Kidney tubule cell (primary cell): ENCODE measurements at regions not wholly inside any gene's neighbourhood (a gene's known extent, or its start where the extent isn't known, plus 50 kb on each side); places are given as distances from the start of the nearest gene placed in this dataset.

Experiments used
- DNase-seq: peaks from one replicate; pipeline ENCODE4 v3.0.0-alpha.2; 2018; ENCODE audit warnings: low spot score

DNA sequence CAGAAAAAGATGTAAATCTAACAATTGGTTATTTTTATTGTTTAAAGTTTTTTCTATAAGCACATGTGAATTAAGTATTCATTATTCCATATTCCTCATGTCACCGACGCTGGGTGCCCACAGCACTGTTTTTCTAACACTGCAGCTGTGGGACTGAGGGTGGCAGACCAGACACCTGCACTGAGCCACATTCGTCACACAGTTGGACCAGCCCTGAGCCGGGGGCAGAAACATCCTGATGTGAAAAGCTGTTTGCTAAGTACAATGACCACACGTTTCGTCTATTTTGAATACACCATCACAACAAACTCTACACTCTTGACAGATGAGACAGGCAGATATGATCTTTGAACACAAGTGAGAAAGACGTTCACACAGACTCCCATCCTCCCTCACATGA is 749.5 kb downstream of the KCNJ18 start:
- DNase-seq = no peak

DNA sequence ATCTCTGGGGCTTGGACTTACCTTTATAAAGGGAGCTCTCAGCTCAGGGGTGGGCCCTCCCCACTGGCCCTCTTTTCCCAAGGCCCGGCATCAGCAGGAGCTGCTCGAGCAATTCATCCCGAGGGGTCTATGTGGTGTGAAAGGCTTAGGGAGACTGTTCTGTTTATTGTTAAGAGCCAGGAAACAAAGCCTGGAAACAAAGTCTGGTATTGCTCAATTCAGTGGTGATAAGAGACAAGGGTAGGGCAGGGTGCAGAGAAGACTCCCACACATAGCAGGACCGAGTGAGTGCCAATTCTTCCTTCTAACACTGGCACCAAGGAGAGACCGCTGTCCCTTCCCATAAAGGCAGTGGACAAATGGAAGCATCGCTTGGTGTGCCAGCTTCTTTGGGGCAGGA is 750.7 kb downstream of the KCNJ18 start:
- DNase-seq = no peak

DNA sequence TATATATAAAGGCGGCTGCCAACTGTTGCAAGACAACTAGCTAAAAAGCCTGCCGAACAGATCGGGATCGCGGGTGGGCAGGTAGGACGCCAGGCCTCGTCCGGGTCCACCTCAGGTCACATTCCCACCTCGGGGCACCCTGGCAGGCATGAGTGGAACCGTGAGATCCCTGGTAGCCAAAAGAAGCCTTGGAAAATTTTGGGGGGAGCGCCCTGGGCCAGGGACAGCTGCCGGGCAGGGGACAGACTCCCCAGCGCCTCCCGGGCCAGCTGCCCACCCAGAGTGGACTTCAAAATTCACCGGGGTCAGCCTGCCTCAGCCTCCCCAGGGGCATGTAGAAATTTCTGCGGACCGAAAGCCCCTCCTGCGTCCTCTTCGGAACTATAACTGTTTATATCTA is 760.9 kb downstream of the KCNJ18 start:
- no peak for DNase-seq

DNA sequence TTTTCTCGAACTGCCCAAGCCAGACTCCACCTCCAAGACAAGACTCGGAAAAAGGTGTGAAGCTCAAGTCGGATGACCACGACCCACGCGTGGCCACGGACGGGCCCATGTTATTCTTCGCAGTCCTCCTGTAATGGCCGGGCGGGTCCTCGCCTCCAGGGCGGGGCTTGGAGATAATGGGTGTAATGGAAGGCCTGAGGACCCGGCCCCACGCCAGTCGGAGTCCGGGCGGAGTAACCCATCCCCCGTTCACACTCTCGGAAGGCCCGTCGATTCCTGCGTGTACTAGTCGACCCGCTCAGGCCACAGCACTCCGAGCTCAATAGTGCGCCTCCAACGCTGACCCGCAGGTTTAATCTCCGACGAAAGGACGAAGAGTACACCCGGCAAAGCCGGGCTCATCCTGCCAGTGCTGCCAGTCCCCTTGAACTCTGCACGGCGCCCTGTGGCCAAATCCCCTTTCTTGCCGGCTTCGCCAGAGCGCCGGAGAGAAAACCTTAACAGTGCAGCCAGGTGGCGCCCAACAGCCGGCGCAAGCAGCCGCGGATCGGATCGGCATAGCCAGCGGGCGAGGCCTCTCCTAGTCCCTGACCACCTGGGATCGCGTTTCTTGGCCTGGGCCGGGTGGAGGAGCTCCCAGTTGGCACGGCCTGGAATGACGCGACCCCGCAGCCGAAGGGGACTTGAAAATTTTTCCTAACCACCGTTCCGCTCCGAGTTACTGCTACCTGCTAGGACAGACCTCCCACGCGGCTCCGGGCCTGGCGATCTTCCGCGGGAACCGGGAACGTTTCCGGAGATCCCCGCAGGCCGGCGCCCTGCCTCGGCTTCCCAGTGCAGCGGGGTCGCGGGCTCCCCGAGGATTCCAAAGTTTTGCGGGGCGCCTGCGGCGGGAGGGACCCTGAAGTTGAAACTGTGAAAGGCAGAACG is 762.0 kb downstream of the KCNJ18 start:
- DNase-seq = no peak

DNA sequence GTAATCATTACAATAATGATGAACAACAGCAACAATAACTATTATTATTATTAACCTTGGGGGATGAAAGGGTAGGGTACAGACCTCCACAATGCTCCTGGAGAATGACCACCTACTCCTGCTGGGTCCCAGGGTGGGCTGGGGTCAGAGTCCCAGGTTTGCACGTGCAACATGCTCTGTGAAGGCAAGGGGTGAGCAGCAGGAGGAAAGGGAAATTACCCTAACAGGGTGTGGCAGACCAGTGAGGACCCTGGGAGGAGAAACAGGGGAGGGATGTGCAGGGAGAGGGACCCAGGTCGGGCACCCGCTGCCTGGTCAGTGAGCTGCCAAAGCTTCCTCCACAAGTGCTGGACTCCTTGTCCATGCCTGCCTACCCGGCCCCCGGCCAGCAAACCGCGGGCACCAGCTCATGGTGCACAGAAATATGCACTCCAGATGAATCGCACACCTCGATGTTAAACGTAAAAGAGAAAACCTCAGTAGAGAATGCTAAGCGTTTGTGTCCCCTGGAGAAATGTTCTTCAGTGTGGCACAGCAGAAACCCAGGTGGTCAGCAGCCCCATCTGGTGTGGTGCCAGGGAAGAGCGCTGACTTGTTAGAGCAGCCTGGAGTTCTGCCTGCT is 767.1 kb downstream of the KCNJ18 start:
- DNase-seq = no peak

DNA sequence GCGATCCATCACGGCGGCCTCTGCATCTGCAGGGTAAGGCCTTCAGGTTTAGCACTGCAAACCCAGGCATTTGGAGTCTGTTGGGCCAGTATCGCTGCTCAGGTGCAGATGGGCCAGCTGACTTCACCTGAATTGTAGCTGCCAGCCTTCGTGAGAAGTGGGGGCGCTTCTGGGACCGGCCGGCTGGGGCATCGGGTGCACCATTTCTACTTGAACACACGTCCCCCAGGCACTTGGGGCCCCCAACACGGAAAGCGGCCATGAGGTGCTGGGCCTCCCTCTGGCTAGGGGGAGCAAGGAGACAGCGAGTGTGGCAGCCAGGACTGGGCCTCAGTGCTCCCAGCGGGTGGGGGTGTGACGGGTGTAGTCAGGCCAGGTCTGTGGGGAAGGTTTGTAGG is 767.6 kb downstream of the KCNJ18 start:
- DNase-seq = no peak

DNA sequence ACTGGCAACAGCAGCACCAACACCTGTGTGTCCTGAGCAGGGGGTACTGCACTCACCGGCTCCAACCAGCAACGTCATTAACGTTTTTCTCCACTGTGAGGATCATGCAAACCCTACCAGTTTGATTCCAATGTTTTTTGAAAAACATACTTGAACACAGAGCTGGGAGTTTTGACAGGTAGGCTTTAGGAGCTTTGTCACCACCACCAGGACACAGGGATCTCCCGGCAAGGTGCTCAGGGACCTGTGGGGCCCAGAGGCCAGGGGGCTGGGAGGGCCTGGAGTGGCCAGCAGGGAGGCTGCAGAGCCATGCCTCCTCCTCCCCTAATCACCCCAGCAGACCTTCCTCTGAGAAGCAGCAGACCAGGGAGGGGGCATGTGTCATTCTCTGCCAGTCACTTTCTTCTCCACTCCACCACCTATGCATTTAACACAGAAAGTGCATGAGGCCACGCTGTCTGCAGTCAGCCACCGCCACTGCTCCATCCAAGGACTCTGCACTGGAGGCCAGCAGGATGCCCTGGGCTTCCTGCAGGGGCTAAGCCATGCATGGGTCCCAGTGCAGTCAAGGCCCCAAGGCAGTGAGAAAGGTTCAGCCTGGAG is 768.2 kb downstream of the KCNJ18 start:
- DNase-seq = no peak

DNA sequence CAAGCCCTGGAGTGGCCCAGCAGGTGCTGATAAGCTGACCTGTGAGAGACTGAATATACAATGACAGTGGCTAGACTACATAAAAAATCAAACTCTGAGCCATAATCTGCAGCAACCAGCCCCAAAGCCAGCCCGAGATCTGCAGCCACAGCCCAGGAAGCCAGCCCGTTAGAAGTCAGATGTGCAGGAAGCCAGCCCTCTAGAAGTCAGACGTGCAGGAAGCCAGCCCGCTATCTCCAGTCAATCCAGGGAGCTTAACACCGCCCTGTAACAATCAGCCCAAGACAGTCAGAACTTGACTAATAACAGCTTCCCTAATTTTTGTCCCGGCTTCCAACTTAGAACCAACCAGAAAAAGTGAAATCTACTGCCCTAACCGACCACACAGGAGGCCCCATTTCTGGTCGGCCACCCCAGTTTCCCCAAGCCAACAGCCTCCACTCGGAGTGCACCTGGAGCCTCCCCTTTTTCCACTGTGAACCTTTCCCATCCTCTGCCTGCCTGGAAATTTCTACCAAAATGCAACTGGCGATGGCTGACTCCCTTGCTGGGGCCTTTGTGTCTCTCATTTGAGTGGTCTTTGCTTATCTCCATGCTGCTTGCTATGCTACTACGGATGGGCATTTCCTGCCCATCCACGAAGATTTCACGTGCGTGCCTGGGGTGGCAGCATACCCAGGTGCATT is 769.3 kb downstream of the KCNJ18 start:
- no peak for DNase-seq

DNA sequence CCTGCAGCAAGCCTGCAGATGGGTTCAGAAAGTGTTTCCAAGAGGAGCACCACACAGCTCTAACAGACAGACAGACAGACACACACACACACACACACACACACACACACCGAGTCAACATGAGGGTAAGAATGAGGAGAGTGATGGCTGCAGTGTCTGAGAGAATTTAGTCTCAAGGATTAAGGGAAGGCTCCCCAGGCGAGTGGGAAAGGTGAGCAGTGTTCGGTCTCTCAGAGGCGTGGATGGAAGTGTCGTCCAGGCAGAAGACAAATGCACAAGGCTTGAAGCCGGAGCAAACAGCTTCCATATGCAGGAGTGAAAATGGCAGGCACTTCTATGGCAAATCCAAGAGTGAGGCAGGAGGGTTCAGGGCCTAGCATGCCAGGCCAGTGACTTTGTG is 770.1 kb downstream of the KCNJ18 start:
- no peak for DNase-seq

DNA sequence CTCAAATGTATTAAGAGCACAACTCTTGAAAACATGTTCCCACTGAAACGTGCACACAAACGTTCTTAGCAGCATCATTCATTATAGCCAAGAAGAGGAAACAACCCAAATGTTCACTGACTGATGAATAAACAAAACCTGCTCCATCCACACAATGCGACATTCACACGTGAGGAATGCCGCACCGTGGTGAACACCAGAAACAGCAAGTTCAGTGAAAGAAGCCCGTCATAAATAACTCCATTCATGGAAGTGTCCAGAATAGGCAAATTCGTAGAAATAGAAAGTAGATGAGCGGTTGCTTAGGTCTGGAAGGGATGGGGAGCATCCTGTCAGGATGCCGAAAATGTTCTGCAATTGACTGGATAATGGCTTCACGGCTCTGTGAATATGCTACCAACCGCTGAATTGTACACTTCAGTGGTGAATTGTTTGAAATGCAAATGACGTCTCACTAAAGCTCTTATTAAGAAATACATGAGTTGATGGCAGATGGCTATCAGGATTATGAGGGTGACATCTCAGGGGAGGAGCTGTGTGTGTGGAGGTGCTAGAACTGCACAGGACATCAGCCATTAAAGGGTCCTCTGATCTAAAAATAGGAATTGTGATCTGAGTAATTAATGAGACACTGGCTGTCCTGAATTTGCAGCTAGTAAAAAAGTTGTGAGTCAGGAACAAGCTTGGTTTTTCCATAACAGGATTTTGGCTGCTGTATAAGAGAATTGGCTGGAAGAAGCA is 771.0 kb downstream of the KCNJ18 start:
- no peak for DNase-seq

DNA sequence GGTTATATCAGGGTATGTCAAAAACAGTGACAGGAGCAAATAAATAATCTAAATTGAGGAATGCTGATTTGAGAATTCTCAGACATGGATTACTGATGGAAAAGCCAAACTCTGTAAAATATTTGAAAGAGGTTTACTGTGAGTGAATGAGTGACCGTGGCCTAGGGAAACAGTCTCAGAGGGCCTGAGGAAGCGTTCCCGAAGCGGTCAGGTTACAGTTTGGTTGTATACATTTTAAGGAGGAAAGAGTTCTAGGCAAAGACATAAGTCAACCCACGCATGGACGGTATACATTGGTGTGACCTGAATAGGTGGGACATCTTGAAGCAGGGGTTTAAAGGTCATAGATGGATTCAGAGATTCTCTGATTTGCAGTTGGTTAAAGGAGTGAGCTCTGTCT is 771.7 kb downstream of the KCNJ18 start:
- no peak for DNase-seq

DNA sequence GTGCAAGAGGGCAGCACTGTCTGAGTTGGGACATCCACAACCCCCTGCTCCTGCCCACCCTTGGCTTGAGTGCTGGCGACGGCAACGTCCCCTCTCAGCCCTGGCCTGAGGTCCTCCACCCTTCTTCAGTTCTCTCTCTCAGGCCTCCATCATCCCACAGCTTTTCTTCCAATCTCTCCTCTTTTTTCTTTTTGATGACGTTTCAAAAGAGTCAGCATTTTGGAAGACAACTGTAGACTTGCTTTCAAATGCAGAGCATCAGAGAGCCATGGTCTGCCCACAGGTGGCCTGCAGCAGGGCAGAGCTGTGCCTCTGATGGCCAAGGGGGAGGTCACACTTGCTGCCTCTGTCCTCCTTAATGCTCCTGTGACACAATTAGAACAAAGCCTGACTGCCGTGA is 775.4 kb downstream of the KCNJ18 start:
- no peak for DNase-seq

DNA sequence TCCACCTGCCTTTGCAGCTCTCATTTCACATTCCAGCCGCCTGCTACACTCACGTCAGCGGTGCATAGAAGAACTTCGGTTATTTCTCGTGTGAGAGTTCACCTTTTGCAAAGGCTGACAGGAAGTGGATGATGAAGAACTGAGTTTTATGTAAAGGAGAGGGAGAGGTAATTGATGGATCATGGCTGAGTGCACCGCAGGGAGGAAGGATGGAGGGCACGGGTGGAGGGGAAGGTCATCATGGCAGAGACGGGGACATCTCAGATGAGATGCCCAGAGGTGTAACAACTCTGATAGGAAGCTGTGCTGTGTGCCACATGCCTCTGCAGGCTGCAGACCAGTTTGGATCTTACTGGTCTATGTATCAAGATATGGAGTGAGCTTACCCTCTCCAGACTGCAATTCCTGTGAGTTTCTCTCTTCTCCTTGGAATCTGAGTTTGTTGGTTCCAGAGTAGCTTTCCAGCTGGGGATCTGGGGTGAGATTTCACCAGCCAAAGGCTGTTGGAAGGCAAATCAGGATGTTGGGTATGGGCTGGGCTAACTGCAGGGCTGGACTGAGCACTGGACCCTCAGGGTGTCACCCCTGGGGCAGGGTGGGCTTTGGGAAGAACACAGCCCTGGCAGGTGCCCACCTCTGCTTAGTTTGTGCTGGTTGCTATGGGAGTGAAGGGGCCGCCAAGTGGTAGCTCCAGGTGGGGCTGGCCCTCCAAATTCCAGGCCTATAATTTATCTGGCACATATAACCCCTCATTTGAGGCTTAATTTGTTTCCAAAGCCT is 777.0 kb downstream of the KCNJ18 start:
- no peak for DNase-seq

DNA sequence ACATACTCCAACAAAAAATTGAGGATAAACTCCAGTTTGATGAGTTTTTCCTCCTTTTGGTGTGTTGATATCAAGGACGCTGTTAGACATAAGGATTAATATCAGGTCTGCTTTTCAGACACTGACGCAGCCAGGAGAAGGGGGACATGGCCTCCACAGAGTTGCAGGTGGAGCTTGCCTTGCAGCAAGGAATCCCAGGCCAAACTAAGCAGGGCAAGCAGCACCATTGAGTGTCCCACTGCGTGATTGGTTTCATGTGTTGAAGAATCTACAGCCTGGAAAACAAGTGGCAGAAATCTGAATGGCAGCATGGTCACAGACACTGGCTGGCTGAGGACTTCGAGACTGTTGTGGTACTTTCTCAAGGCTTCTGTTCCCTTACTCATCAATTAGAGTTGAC is 777.6 kb downstream of the KCNJ18 start:
- DNase-seq = no peak

DNA sequence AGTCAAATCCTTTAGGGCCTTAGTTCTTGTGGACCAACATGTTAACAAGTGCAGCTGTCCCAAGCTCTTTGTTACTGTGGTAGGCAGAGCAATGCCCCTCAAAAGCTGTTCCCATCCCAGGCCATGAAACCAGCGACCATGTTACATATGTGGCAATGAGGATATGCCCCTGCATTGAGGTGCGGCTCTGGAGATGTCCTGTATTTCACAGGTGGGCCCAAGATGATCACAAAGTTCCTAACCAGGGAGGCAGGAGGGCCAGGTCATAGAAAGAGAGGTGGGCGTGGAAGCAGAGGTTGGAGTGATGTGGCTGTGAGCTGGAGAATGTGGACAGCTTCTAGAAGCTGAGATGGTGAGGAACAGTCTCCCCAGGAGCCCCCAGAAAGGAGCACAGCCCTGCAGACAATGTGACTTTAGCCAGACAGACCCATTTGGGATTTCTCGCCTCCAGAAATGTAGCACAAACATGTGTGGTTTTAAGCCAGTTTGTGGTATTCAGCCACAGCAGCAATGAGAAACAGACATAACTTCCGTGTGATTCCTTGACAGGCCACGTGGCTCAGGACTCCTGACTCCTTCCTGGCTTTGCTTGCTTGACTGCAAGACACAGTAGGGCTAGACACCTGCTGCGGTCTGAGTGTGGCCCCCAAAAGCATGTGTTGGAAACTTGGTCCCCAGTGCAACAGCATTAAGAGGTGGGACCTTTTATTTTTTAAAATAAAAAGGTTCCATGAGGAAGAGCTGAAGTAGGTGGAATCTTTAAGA is 778.3 kb downstream of the KCNJ18 start:
- DNase-seq = no peak

DNA sequence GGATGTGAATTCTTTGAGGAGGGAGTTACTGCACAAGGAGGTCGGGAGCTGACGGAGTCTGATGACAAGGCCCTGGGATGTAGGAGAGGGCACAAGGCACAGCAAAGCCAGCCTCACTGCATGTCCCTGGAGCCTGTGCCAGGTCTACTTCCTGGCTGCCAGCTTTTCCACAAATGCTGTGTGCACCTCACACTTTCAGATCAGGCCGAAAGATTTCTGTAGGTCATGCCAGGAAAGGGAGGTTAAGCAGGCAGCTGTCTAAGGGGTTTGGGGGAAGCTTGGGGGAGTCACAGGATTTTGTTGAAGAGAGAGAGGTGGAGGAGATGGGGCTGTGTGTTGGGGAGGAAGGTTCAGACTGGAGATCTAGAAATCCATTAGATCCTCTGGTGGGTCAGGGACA is 792.5 kb downstream of the KCNJ18 start:
- no peak for DNase-seq

DNA sequence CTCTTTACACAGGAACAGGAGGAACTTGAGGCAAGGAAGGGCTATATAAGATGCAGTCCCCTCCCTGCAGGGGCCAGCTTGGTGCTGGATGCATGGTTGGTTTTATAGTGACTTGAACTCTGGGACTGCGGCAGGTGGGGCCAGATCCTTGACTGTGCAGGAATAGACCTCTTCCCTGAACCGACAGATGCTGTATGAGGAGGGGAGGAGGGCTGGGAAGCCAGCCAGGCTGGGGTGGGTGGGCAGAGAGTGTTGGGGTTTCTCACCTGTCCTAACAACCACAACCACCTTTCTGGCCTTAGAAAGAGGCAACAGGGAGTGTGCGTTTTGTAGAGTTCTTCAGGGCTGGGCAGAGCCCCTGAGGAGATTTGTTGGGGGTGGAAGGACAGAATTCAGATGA is 798.1 kb downstream of the KCNJ18 start:
- DNase-seq = no peak

DNA sequence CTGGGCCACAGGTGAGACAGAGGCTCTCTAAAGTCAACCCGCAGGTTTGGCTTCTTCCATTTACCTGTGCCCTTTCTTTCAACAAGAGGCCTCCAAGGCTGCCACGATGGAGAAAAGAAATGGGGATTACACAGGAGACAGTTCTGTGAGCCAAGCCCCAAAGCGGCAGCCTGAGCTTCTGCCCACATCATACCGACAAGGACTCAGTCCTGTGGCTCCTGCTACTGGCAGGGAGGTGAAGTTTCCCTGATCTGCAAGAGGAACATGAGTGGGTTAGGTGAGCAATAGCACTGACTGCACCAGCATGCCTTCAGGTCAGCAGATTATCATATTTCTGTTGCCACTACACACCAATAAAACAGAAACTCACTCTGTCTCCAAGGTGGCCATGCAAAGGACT is 800.0 kb downstream of the KCNJ18 start:
- DNase-seq = no peak

DNA sequence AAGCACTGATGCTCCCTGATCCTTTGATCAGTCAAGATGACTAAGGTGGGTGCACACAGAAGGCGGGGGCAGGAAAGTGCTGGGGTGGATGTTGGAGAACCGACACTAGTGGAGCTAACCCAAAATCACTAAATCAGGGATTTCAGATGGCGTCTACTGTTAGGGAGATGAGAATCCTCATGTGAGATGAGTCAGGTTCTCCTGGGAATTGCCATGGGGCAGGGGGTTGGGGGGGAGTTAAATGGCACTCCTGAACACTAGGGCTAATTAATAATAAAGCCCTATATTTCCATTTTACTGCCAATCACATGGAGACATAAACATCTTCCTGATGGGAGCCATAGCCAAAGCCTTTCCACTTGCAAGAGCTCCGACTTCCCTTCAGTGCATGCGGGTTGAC is 804.1 kb downstream of the KCNJ18 start:
- no peak for DNase-seq

DNA sequence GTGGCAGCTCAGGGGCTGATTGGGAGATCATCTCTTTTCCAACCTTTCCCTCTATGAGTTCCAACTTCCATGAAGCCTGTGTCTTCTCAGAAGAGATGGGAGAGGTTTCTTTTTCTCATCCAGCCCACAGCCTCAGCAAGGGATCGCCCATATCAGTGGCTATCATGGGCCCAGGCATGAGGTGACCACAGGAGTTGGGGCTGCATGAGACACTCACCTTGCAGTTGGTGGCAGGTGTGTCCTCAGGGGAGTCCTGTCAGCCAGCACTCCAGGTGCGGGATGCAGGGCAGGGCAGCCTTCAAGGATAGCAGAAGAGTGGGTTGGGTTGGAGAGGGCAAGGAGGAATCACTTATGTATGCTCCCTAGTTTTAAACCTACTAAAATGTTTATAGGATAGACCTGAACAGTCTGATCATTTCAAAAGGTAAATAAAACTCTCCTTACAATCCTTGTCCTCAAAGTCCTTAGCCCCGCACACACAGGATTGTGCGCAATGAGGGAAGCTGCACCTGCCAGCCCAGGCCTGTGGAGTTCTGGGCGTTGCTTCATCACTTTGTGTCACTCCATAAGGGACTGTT is 811.1 kb downstream of the KCNJ18 start:
- no peak for DNase-seq
